ENCODE measurements at regions not wholly inside any gene's neighbourhood (a gene's known extent, or its start where the extent isn't known, plus 50 kb on each side); places are given as distances from the start of the nearest gene placed in this dataset.

GRCh38 chr2:39934851-39935250, 155.8 kb upstream of the THUMPD2 start:
- no peaks in the 10 kb centered on the region for H3K27me3 ChIP-seq (ENCODE audit: insufficient read depth, poor library complexity, severe bottlenecking)
- no peaks in the 10 kb centered on the region for H3K9me3 ChIP-seq (ENCODE audit: severe bottlenecking)
- no peak for ATAC-seq (ENCODE audit: low read depth)
- no peak overlapping the region for H3K27ac ChIP-seq (ENCODE audit: poor library complexity, severe bottlenecking)
- no peaks in the 10 kb centered on the region for H3K36me3 ChIP-seq (ENCODE audit: low read depth)
- peaks cover 5% of the 10 kb centered on the region for H3K4me1 ChIP-seq (ENCODE audit: insufficient read depth, poor library complexity, severe bottlenecking)
- TF ChIP-seq CTCF (IDR thresholded peaks at IDR 0.05; ENCODE audit: poor library complexity, severe bottlenecking), result no peak
- no peak overlapping the region for H3K4me3 ChIP-seq (ENCODE audit: severe bottlenecking)
- DNase-seq (ENCODE audit: low spot score), result no peak

DNA sequence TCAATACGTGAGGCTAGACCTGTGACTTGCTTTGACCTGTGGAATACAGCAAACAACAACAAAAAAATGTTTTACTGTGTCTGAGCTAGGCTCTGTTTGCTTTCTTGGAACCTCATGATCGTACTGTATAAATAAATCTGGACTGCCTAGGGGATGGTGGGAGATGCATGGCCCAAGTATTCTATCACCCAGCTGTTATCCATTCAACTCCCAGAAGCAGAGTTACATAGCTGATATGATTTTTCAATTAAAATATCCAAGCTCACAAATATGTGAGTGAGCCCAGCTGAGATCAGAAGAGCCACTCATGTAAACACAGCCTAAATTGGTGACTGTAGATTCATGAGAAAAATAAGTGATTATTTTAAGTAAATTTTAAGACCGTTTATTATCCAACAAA, 154.1 kb upstream of the THUMPD2 start:
- no peak for TF ChIP-seq CTCF (IDR thresholded peaks at IDR 0.05; ENCODE audit: poor library complexity, severe bottlenecking)
- H3K27ac ChIP-seq (ENCODE audit: poor library complexity, severe bottlenecking), result no peak overlapping the region
- ATAC-seq (ENCODE audit: low read depth) (no peak), DNase-seq (ENCODE audit: low spot score) (no peak)
- H3K9me3 ChIP-seq (ENCODE audit: severe bottlenecking), result no peaks in the 10 kb centered on the region
- no peaks in the 10 kb centered on the region for H3K36me3 ChIP-seq (ENCODE audit: low read depth)
- no peaks in the 10 kb centered on the region for H3K27me3 ChIP-seq (ENCODE audit: insufficient read depth, poor library complexity, severe bottlenecking)
- H3K4me1 ChIP-seq (ENCODE audit: insufficient read depth, poor library complexity, severe bottlenecking), result peaks cover 5% of the 10 kb centered on the region
- H3K4me3 ChIP-seq (ENCODE audit: severe bottlenecking), result no peak overlapping the region

DNA sequence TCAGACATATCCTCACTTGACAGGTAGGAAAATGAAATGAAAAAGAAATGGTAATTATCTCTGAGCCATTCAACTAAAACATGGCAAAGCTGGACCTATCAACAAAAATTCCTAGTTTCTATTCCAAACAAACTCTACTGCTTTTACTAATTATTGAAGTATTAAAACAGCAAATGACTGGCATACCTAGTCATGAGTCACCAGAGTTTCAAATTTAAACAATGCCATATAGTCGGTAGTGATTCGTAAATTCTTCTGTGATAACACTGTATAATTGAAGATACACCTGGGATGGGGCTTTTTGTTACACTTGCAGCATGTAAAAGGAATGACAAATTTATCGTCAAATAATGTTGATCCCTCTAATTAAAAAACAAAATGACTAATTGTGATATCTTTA, 153.1 kb upstream of the THUMPD2 start:
- H3K4me1 ChIP-seq (ENCODE audit: insufficient read depth, poor library complexity, severe bottlenecking), result peaks cover 5% of the 10 kb centered on the region
- H3K27me3 ChIP-seq (ENCODE audit: insufficient read depth, poor library complexity, severe bottlenecking), result no peaks in the 10 kb centered on the region
- no peaks in the 10 kb centered on the region for H3K36me3 ChIP-seq (ENCODE audit: low read depth)
- TF ChIP-seq CTCF (IDR thresholded peaks at IDR 0.05; ENCODE audit: poor library complexity, severe bottlenecking), result no peak
- H3K27ac ChIP-seq (ENCODE audit: poor library complexity, severe bottlenecking), result no peak overlapping the region
- no peak overlapping the region for H3K4me3 ChIP-seq (ENCODE audit: severe bottlenecking)
- no peaks in the 10 kb centered on the region for H3K9me3 ChIP-seq (ENCODE audit: severe bottlenecking)
- ATAC-seq (ENCODE audit: low read depth) (peak; percentile 54; the same call in 2 of the 3 replicates), DNase-seq (ENCODE audit: low spot score) (no peak)

DNA sequence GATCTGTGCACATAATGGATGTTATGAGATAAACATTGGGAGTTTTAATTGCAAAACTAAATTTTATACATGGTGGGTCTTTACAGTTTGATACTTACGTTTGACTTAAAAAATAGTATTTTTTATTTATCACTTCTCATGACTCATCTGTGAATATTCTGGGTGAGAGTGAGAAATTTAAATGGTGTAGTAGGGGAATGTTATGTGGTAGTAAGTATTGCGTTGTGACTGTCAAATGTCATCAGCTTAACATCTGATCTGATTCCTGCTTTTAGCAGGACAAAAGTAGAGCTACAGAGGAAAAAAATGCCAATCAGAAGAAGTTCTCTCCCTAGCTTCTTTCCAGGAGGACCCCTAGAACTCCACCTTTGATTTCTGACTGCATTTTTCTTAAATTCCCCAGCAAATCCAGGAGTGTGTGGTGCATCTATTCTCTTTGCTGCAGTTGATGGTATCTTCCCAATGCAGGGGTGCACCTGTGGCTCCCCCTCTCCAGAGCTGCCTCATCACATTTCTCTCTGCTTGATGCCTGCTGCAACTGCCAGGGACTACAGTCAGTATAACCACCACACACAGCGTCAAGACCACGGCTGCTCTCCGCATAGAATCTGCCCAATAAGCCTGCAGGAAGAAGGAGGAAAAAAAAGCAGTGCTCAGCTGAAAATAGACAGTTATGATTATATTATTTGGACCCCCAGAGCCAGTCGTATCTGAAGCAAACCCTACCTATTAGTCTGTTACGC, 151.3 kb upstream of the THUMPD2 start:
- Histone ChIP-seq H3K36me3 (ENCODE audit: low read depth) (no peaks in the 10 kb centered on the region), H3K27me3 (ENCODE audit: insufficient read depth, poor library complexity, severe bottlenecking) (no peaks in the 10 kb centered on the region), H3K4me1 (ENCODE audit: insufficient read depth, poor library complexity, severe bottlenecking) (peaks cover 5% of the 10 kb centered on the region), H3K9me3 (ENCODE audit: severe bottlenecking) (no peaks in the 10 kb centered on the region), H3K27ac (ENCODE audit: poor library complexity, severe bottlenecking) (no peak overlapping the region), H3K4me3 (ENCODE audit: severe bottlenecking) (no peak overlapping the region)
- DNase-seq (ENCODE audit: low spot score), result no peak
- no peak for ATAC-seq (ENCODE audit: low read depth)
- TF ChIP-seq CTCF (IDR thresholded peaks at IDR 0.05; ENCODE audit: poor library complexity, severe bottlenecking), result no peak

- no peaks in the 10 kb centered on the region for H3K36me3 ChIP-seq (ENCODE audit: low read depth)
- DNase-seq (ENCODE audit: low spot score) (no peak), ATAC-seq (ENCODE audit: low read depth) (no peak)
- H3K27ac ChIP-seq (ENCODE audit: poor library complexity, severe bottlenecking), result no peak overlapping the region
- no peaks in the 10 kb centered on the region for H3K9me3 ChIP-seq (ENCODE audit: severe bottlenecking)
- no peak for TF ChIP-seq CTCF (IDR thresholded peaks at IDR 0.05; ENCODE audit: poor library complexity, severe bottlenecking)
- no peaks in the 10 kb centered on the region for H3K27me3 ChIP-seq (ENCODE audit: insufficient read depth, poor library complexity, severe bottlenecking)
- peaks cover 5% of the 10 kb centered on the region for H3K4me1 ChIP-seq (ENCODE audit: insufficient read depth, poor library complexity, severe bottlenecking)
- no peak overlapping the region for H3K4me3 ChIP-seq (ENCODE audit: severe bottlenecking)
These were observed 150.5 kb upstream of the THUMPD2 start for GRCh38 chr2:39929531-39929930.
